Fibroblast of mammary gland (primary cell): ENCODE measurements at regions not wholly inside any gene's neighbourhood (a gene's known extent, or its start where the extent isn't known, plus 50 kb on each side); places are given as distances from the start of the nearest gene placed in this dataset.

Source experiments
- DNase-seq: peaks from one replicate; pipeline ENCODE4 v3.0.0-alpha.2; 2010; ENCODE audit warnings: low read depth
- H3K4me3 ChIP-seq: 2 replicates; pipeline ENCODE4 v1.5.1; 2011; ENCODE audit warnings: low read depth, mild to moderate bottlenecking, low read length, moderate library complexity; ENCODE audit not compliant: control insufficient read depth
- CTCF ChIP-seq: conservative IDR thresholded peaks from 2 replicates; pipeline ENCODE4 v1.5.1; 2011; ENCODE audit warnings: low read depth, low read length, inconsistent platforms; ENCODE audit not compliant: control insufficient read depth, insufficient read depth

GRCh38 chr6:139508576-139508975 is 134.1 kb upstream of the CITED2 start:
- no peak for TF ChIP-seq CTCF
- no peak overlapping the region for H3K4me3 ChIP-seq
- DNase-seq, result no peak

GRCh38 chr6:139508023-139508422 is 133.6 kb upstream of the CITED2 start:
- TF ChIP-seq CTCF, result no peak
- H3K4me3 ChIP-seq, result no peak overlapping the region
- peak; percentile 42 for DNase-seq

- TF ChIP-seq CTCF, result no peak
Observed at GRCh38 chr6:139500977-139501376, 126.5 kb upstream of the CITED2 start.

GRCh38 chr6:139498715-139499114 is 124.3 kb upstream of the CITED2 start:
- no peak overlapping the region for H3K4me3 ChIP-seq
- no peak for DNase-seq
- TF ChIP-seq CTCF, result no peak

More at GRCh38 chr6:139500977-139501376, 126.5 kb upstream of the CITED2 start:
- no peak overlapping the region for H3K4me3 ChIP-seq
- DNase-seq, result peak; percentile 23

GRCh38 chr6:139497345-139497961 is 123.0 kb upstream of the CITED2 start:
- no peak for DNase-seq
- H3K4me3 ChIP-seq, result no peak overlapping the region
- TF ChIP-seq CTCF, result no peak

- no peak overlapping the region for H3K4me3 ChIP-seq
- no peak for DNase-seq
- TF ChIP-seq CTCF, result no peak
Observed at GRCh38 chr6:139496654-139497344, 122.4 kb upstream of the CITED2 start.
